ENCODE measurements at regions not wholly inside any gene's neighbourhood (a gene's known extent, or its start where the extent isn't known, plus 50 kb on each side); places are given as distances from the start of the nearest gene placed in this dataset.

DNA sequence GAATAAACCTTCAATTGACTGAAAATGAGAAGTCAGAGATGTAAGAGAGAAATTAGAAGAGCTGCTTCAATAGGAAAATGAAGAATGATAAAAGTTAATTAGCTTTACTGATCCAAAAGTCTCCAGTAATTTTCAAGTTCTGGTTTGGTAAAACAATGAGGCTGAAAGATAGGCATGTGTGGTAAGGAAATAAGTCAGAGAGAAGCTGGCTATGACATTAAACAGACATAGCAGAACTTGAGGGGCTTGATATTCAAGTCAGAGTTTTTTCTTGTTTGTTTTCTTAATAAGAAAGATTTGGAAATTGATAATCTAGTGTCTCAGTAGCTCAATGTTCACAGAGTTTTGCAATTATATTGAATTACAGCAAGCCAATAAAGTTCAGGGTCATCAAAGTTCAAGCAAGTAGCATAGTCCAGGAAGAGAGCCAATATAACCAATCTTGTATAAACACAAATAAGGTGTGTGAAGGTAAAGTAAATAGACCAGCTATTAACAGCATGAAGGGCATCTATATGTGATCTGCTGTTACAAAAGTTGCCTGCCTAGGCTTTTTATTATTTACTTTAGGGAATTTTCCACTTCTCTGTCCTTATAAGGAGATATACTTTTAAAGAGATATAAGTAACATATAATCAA lies 1111.5 kb downstream of the TRHDE start:
- no peaks in the 10 kb centered on the region for H3K4me1 ChIP-seq (ENCODE audit: insufficient read depth, low read length, poor library complexity, severe bottlenecking)
- TF ChIP-seq EZH2phosphoT487 (IDR thresholded peaks at IDR 0.05; ENCODE audit: borderline replicate concordance) = no peak
- TF ChIP-seq CTCF (conservative IDR thresholded peaks at IDR 0.05; ENCODE audit: low read length) = no peak
- no peaks in the 10 kb centered on the region for H3F3A ChIP-seq (ENCODE audit: low read depth)
- H3K9ac ChIP-seq (ENCODE audit: low read depth, low read length, poor library complexity, severe bottlenecking) = no peak overlapping the region
- H3K4me2 ChIP-seq (ENCODE audit: low read depth, low read length, poor library complexity, severe bottlenecking) = no peak overlapping the region
- no peaks in the 10 kb centered on the region for H3K79me2 ChIP-seq (ENCODE audit: insufficient read depth, low read length)
- H4K20me1 ChIP-seq (ENCODE audit: insufficient read depth, low read length, poor library complexity, severe bottlenecking) = no peaks in the 10 kb centered on the region
- no peak overlapping the region for H2AFZ ChIP-seq (ENCODE audit: low read length)
- no peaks in the 10 kb centered on the region for H3K9me2 ChIP-seq (replicated peaks; ENCODE audit: low read depth, low read length)
- H3K9me3 ChIP-seq (ENCODE audit: insufficient read depth, low read depth, low read length) = no peaks in the 10 kb centered on the region
- no peak overlapping the region for H3K4me3 ChIP-seq (ENCODE audit: low read length, poor library complexity, severe bottlenecking)
- H3K27me3 ChIP-seq (ENCODE audit: insufficient read depth, low read length, poor library complexity, severe bottlenecking) = no peaks in the 10 kb centered on the region
- no peaks in the 10 kb centered on the region for H3K36me3 ChIP-seq (ENCODE audit: insufficient read depth, low read length)

DNA sequence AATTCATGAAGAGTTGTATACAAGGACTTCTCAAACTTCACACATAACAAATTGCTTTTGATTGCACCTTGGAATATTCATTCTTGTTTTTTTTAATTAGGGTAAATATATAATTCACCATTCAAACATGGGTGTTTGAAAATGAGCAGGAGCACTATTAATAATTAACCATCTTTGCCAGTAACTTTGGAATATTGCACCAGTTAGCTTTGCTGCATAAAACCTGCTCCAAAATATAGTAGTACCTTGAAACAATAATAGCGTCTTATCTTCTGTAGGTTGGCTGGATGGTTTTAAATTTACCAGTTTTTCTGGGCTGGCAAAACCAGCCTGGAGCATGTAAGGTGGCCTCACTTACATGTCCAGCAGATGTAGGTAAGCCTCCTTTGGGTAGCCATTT lies 1112.4 kb downstream of the TRHDE start:
- Histone ChIP-seq H3F3A (ENCODE audit: low read depth) (no peaks in the 10 kb centered on the region), H3K27me3 (ENCODE audit: insufficient read depth, low read length, poor library complexity, severe bottlenecking) (no peaks in the 10 kb centered on the region), H3K4me3 (ENCODE audit: low read length, poor library complexity, severe bottlenecking) (no peak overlapping the region), H2AFZ (ENCODE audit: low read length) (no peak overlapping the region), H3K9me2 (replicated peaks; ENCODE audit: low read depth, low read length) (no peaks in the 10 kb centered on the region), H3K79me2 (ENCODE audit: insufficient read depth, low read length) (no peaks in the 10 kb centered on the region), H3K36me3 (ENCODE audit: insufficient read depth, low read length) (no peaks in the 10 kb centered on the region), H3K9ac (ENCODE audit: low read depth, low read length, poor library complexity, severe bottlenecking) (no peak overlapping the region), H3K4me2 (ENCODE audit: low read depth, low read length, poor library complexity, severe bottlenecking) (no peak overlapping the region), H3K9me3 (ENCODE audit: insufficient read depth, low read depth, low read length) (no peaks in the 10 kb centered on the region), H3K4me1 (ENCODE audit: insufficient read depth, low read length, poor library complexity, severe bottlenecking) (no peaks in the 10 kb centered on the region), H4K20me1 (ENCODE audit: insufficient read depth, low read length, poor library complexity, severe bottlenecking) (no peaks in the 10 kb centered on the region)
- TF ChIP-seq CTCF (conservative IDR thresholded peaks at IDR 0.05; ENCODE audit: low read length) (no peak), EZH2phosphoT487 (IDR thresholded peaks at IDR 0.05; ENCODE audit: borderline replicate concordance) (no peak)

DNA sequence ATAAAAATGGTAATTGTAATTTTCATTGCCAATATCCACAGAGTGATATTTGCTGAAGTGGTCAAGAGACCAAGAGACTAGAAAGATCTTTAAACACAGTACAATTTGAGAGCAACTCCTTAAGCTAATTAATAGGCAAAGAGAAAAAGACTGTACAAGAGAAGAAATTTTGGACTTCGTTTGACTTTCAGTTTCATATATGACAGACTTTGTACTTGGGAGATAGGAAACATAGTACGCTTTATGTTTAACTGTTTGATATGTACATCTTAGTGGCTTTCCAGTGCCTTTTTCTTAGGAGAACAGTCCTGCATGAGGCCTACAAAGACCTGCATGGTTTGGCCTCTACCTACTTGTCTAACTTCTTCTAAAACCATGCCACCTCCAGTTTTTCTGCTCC lies 1118.1 kb downstream of the TRHDE start:
- Histone ChIP-seq H3F3A (ENCODE audit: low read depth) (no peaks in the 10 kb centered on the region), H3K9ac (ENCODE audit: low read depth, low read length, poor library complexity, severe bottlenecking) (no peak overlapping the region), H3K9me2 (replicated peaks; ENCODE audit: low read depth, low read length) (no peaks in the 10 kb centered on the region), H3K4me1 (ENCODE audit: insufficient read depth, low read length, poor library complexity, severe bottlenecking) (no peaks in the 10 kb centered on the region), H3K4me3 (ENCODE audit: low read length, poor library complexity, severe bottlenecking) (no peak overlapping the region), H4K20me1 (ENCODE audit: insufficient read depth, low read length, poor library complexity, severe bottlenecking) (no peaks in the 10 kb centered on the region), H3K79me2 (ENCODE audit: insufficient read depth, low read length) (no peaks in the 10 kb centered on the region), H3K36me3 (ENCODE audit: insufficient read depth, low read length) (no peaks in the 10 kb centered on the region), H3K4me2 (ENCODE audit: low read depth, low read length, poor library complexity, severe bottlenecking) (no peak overlapping the region), H2AFZ (ENCODE audit: low read length) (no peak overlapping the region), H3K9me3 (ENCODE audit: insufficient read depth, low read depth, low read length) (no peaks in the 10 kb centered on the region), H3K27me3 (ENCODE audit: insufficient read depth, low read length, poor library complexity, severe bottlenecking) (no peaks in the 10 kb centered on the region)
- TF ChIP-seq EZH2phosphoT487 (IDR thresholded peaks at IDR 0.05; ENCODE audit: borderline replicate concordance) = no peak
- no peak for TF ChIP-seq CTCF (conservative IDR thresholded peaks at IDR 0.05; ENCODE audit: low read length)

Data from Loucy (cell line).